ENCODE measurements at regions not wholly inside any gene's neighbourhood (a gene's known extent, or its start where the extent isn't known, plus 50 kb on each side); places are given as distances from the start of the nearest gene placed in this dataset.

GRCh38 chr4:128570387-128570975 is 239.0 kb upstream of the JADE1 start:
- no peak for TF ChIP-seq CTCF (IDR thresholded peaks at IDR 0.05 in 4 of 5, conservative IDR thresholded peaks at IDR 0.05 in 1 of 5)
- TF ChIP-seq POLR2A (IDR thresholded peaks at IDR 0.05), result no peak

Measured in gastrocnemius medialis (tissue), 4 donors.